NT2/D1 (cell line): ENCODE measurements at regions not wholly inside any gene's neighbourhood (a gene's known extent, or its start where the extent isn't known, plus 50 kb on each side); places are given as distances from the start of the nearest gene placed in this dataset.

Source experiments
- SUZ12 ChIP-seq: IDR thresholded peaks from 2 replicates; pipeline ENCODE4 v1.6.1; 2011; ENCODE audit not compliant: insufficient read length, insufficient read depth; ENCODE audit errors: extremely low read depth
- YY1 ChIP-seq: IDR thresholded peaks from 2 replicates; pipeline ENCODE4 v1.6.1; 2011; ENCODE audit not compliant: insufficient read length, insufficient read depth
- ZNF274 ChIP-seq: IDR thresholded peaks from 2 replicates; pipeline ENCODE4 v1.6.1; 2011; ENCODE audit warnings: mild to moderate bottlenecking, low read depth, low read length

DNA sequence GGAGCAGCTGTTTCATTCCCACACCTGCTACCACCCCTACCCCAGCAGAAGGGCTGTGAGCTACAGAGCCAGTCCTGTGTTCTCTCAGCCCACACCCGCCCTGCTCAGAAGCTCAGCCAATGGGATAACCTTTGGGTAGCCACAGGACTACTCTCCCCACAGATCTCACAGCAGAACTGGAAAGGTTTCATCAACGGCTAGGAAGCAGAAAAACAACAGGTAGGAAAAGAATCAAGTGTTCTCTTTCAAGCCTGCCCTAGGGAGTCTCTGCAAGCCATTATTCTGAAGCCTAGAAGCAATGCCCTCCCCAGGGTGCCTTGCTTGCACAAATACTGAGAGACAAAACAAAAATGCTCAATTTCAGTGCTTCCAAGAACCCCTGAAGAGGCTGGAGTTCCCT is 77.2 kb downstream of the TMPRSS5 start:
- TF ChIP-seq YY1 (no peak), ZNF274 (no peak), SUZ12 (no peak)
